H1 (cell line): ENCODE measurements at regions not wholly inside any gene's neighbourhood (a gene's known extent, or its start where the extent isn't known, plus 50 kb on each side); places are given as distances from the start of the nearest gene placed in this dataset.

Experiments
- CTCF ChIA-PET: fragments of 300-600 bp; sonication (Branson Sonifier 250); formaldehyde crosslinking; loops from one replicate; lab custom pipeline; 2021; ENCODE audit not compliant: partially characterized antibody; lab: Charles Lee
- POLR2A ChIA-PET: fragments of 300-600 bp; sonication (Branson Sonifier 250); formaldehyde crosslinking; loops from one replicate; lab custom pipeline; 2021; ENCODE audit warnings: inconsistent platforms; ENCODE audit not compliant: partially characterized antibody; lab: Charles Lee
- DNase-seq, 2 experiments: peaks; one replicate each; pipeline versions ENCODE4 v3.0.0 to v3.0.0-alpha.2; 2010 to 2022; ENCODE audit warnings: low spot score in 2 of 2, low read depth in 1 of 2, mixed read lengths in 1 of 2
- FAIRE-seq: peaks from 2 replicates; lab custom pipeline; 2011; peaks lifted over from hg19 to GRCh38; lab: Jason Lieb, UNC
- H2AFZ ChIP-seq: 2 replicates; pipeline ENCODE4 v1.8.1; 2012; ENCODE audit warnings: low read length, inconsistent platforms
- H2AK5ac ChIP-seq: 2 replicates; pipeline ENCODE4 v1.6.1; 2013; ENCODE audit warnings: low read depth, low read length
- H2BK120ac ChIP-seq: replicated peaks from 2 replicates; pipeline ENCODE3; 2013; ENCODE audit warnings: low read depth, low read length, inconsistent platforms
- H2BK12ac ChIP-seq: 2 replicates; pipeline ENCODE4 v1.6.1; 2013; ENCODE audit warnings: low read depth, low read length
- H2BK15ac ChIP-seq: 2 replicates; pipeline ENCODE4 v1.6.1; 2013; ENCODE audit warnings: low read length
- H2BK20ac ChIP-seq: 2 replicates; pipeline ENCODE4 v1.6.1; 2013; ENCODE audit warnings: low read length
- H2BK5ac ChIP-seq: 2 replicates; pipeline ENCODE4 v1.6.1; 2013; ENCODE audit warnings: low read depth, low read length
- H3K14ac ChIP-seq: 2 replicates; pipeline ENCODE4 v1.6.1; 2013; ENCODE audit warnings: inconsistent platforms; ENCODE audit not compliant: insufficient read length
- H3K18ac ChIP-seq: 2 replicates; pipeline ENCODE4 v1.6.1; 2013; ENCODE audit warnings: low read length; ENCODE audit errors: extremely low read depth
- H3K23ac ChIP-seq: 2 replicates; pipeline ENCODE4 v1.6.1; 2013; ENCODE audit warnings: inconsistent platforms; ENCODE audit not compliant: insufficient read length
- H3K23me2 ChIP-seq: 2 replicates; pipeline ENCODE4 v1.6.1; 2013; ENCODE audit warnings: low read depth, low read length
- H3K27ac ChIP-seq: 2 replicates; pipeline ENCODE4 v1.6.1; 2011; ENCODE audit warnings: low read depth, low read length, inconsistent platforms
- H3K27me3 ChIP-seq, 4 experiments: replicated peaks in 1 of 4; 1 replicate in 1 of 4; 2 replicates in 3 of 4; pipeline versions ENCODE4 v1.6.1 to v1.8.1; 2011 to 2013; ENCODE audit warnings: low read length in 3 of 4, mild to moderate bottlenecking in 3 of 4, inconsistent platforms in 2 of 4, mixed read lengths in 2 of 4, moderate library complexity in 1 of 4; ENCODE audit not compliant: control insufficient read depth in 3 of 4, insufficient read depth in 3 of 4; ENCODE audit errors: extremely low read depth in 1 of 4
- H3K36me3 ChIP-seq, 4 experiments: 2 replicates each; pipeline versions ENCODE4 v1.6.1 to v1.8.1; 2011 to 2013; ENCODE audit warnings: mild to moderate bottlenecking in 4 of 4, low read length in 3 of 4, moderate library complexity in 2 of 4, control low read depth in 1 of 4, inconsistent platforms in 1 of 4; ENCODE audit not compliant: insufficient read depth in 4 of 4, control insufficient read depth in 2 of 4
- H3K4ac ChIP-seq: replicated peaks from 2 replicates; pipeline ENCODE3; 2013; ENCODE audit warnings: low read length, low read depth, mixed read lengths, inconsistent platforms; ENCODE audit not compliant: insufficient read length
- H3K4me1 ChIP-seq, 4 experiments: replicated peaks in 1 of 4; 1 replicate in 1 of 4; 2 replicates in 3 of 4; pipeline versions ENCODE4 v1.6.1 to v1.8.1; 2011 to 2013; ENCODE audit warnings: low read length in 3 of 4, inconsistent platforms in 2 of 4, mixed read lengths in 1 of 4; ENCODE audit not compliant: insufficient read depth in 4 of 4, control insufficient read depth in 3 of 4
- H3K4me2 ChIP-seq, 2 experiments: 2 replicates each; pipeline versions ENCODE4 v1.6.1 to v1.8.1; 2011 to 2013; ENCODE audit warnings: low read depth in 2 of 2, low read length in 2 of 2, control low read depth in 1 of 2, inconsistent platforms in 1 of 2, mild to moderate bottlenecking in 1 of 2; ENCODE audit not compliant: insufficient read depth in 1 of 2
- H3K4me3 ChIP-seq, 4 experiments: fragments of 200-600, 300-600 bp in 1 of 4; sonication (generic), shearing (Covaris generic), sonication (Bioruptor Twin) in 1 of 4; 2 replicates each; pipeline versions ENCODE4 v1.5.1 to v1.8.1; 2011 to 2016; ENCODE audit warnings: low read length in 4 of 4, low read depth in 3 of 4, control low read depth in 2 of 4, inconsistent platforms in 2 of 4, mild to moderate bottlenecking in 2 of 4, mixed read lengths in 1 of 4, moderate library complexity in 1 of 4; ENCODE audit not compliant: insufficient read depth in 2 of 4; ENCODE audit errors: extremely low read depth in 1 of 4
- H3K56ac ChIP-seq: replicated peaks from 2 replicates; pipeline ENCODE3; 2013; ENCODE audit warnings: low read depth, mild to moderate bottlenecking, mixed read lengths, low read length, inconsistent platforms; ENCODE audit not compliant: insufficient read length
- H3K79me1 ChIP-seq: 2 replicates; pipeline ENCODE4 v1.6.1; 2013; ENCODE audit warnings: low read depth, low read length, control low read depth
- H3K79me2 ChIP-seq, 2 experiments: 2 replicates each; pipeline versions ENCODE4 v1.6.1 to v1.8.1; 2012 to 2013; ENCODE audit warnings: low read length in 2 of 2, mild to moderate bottlenecking in 2 of 2, inconsistent platforms in 1 of 2; ENCODE audit not compliant: insufficient read depth in 2 of 2, control insufficient read depth in 1 of 2
- H3K9ac ChIP-seq, 4 experiments: replicated peaks in 1 of 4; 1 replicate in 1 of 4; 2 replicates in 3 of 4; pipeline versions ENCODE4 v1.6.1 to v1.8.1; 2011 to 2013; ENCODE audit warnings: low read depth in 3 of 4, low read length in 3 of 4, control low read depth in 2 of 4, mild to moderate bottlenecking in 2 of 4, moderate library complexity in 2 of 4, inconsistent platforms in 1 of 4; ENCODE audit errors: extremely low read depth in 1 of 4
- H3K9me3 ChIP-seq, 2 experiments: 2 replicates each; pipeline versions ENCODE4 v1.6.1 to v1.8.1; 2012 to 2013; ENCODE audit warnings: mild to moderate bottlenecking in 2 of 2, moderate library complexity in 2 of 2, control low read depth in 1 of 2, inconsistent platforms in 1 of 2, low read depth in 1 of 2, low read length in 1 of 2, mixed read lengths in 1 of 2; ENCODE audit not compliant: insufficient read depth in 2 of 2
- H4K20me1 ChIP-seq, 2 experiments: replicated peaks in 1 of 2; 2 replicates each; pipeline versions ENCODE3 to v1.8.1; 2011 to 2013; ENCODE audit warnings: inconsistent platforms in 2 of 2, low read length in 2 of 2, mild to moderate bottlenecking in 1 of 2; ENCODE audit not compliant: insufficient read depth in 2 of 2, control insufficient read depth in 1 of 2
- H4K5ac ChIP-seq: 2 replicates; pipeline ENCODE4 v1.6.1; 2013; ENCODE audit warnings: low read length, low read depth, mixed read lengths, inconsistent platforms; ENCODE audit not compliant: insufficient read length
- H4K8ac ChIP-seq: 2 replicates; pipeline ENCODE4 v1.8.0; 2013; ENCODE audit warnings: mild to moderate bottlenecking, moderate library complexity, low read length, inconsistent platforms; ENCODE audit not compliant: insufficient read depth; ENCODE audit errors: extremely low read depth
- H4K91ac ChIP-seq: replicated peaks from 2 replicates; pipeline ENCODE3; 2013; ENCODE audit warnings: low read length, mixed read lengths, inconsistent platforms; ENCODE audit not compliant: insufficient read length
- CTBP2 ChIP-seq: IDR thresholded peaks from 2 replicates; pipeline ENCODE4 v1.7.0; 2011; ENCODE audit warnings: borderline replicate concordance, mild to moderate bottlenecking, moderate library complexity, mixed read lengths, low read length; ENCODE audit not compliant: insufficient read depth, insufficient read length
- TEAD4 ChIP-seq: IDR thresholded peaks from 2 replicates; pipeline ENCODE4 v1.6.1; 2012; ENCODE audit warnings: low read depth, low read length, inconsistent platforms, mixed read lengths
- WGBS, 2 experiments: shearing (Covaris generic) in 1 of 2; methylation state at CpG; one replicate each; pipeline versions ENCODE4 v1.1.6 to v1.1.7; 2013 to 2015; ENCODE audit warnings: low lambda C conversion rate in 2 of 2, mixed read lengths in 2 of 2, inconsistent platforms in 1 of 2, low coverage in 1 of 2, missing lambda C conversion rate in 1 of 2; ENCODE audit not compliant: insufficient replicate concordance in 2 of 2, insufficient coverage in 1 of 2, insufficient read length in 1 of 2; ENCODE audit errors: extremely low coverage in 1 of 2, missing lambda C conversion rate in 1 of 2; 5-methylcytosine and 5-hydroxymethylcytosine counted together

DNA sequence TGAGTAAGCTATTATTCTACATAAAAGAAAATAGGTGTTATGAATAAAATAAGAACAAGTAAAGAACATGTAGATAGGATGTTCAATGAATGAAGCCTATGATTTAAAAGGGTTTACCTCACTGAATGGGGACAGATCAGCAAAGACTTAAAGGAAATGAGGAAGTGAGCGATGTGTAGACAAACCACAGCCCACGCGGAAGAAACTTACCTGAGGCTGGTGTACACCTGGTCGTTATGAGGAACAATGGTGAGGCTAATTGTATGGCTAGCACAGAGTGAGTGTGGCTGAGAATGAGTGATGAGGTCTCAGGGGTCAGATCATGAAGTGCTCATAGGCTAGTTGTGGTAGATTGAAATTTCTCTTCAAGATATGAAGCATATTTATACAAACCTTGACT lies 221.7 kb downstream of the ALG10B start:
- FAIRE-seq: no peak

More for the DNA sequence above, 221.7 kb downstream of the ALG10B start:
- H2BK12ac ChIP-seq: no peak overlapping the region
- H2AFZ ChIP-seq: no peak overlapping the region
- H3K9me3 ChIP-seq: no peaks in the 10 kb centered on the region
- H2BK120ac ChIP-seq: no peak overlapping the region
- ChIA-PET POLR2A (no interaction called here), CTCF (interaction anchor here (0.8 kb wide), 1 partner anchor 64 kb away, joined by 3 read pairs; no protein-coding TSS in a partner anchor)
- H3K23me2 ChIP-seq: no peaks in the 10 kb centered on the region; the same call in 1 of the 2 replicates
- H3K56ac ChIP-seq: no peak overlapping the region
- H2BK5ac ChIP-seq: no peak overlapping the region
- TF ChIP-seq CTBP2: no peak
- no peak for TF ChIP-seq TEAD4
- 66% methylated on average over 4 of the region's 4 CpGs; no CpG with 5 or more reads in 1 of the 2 experiments for WGBS, 2 experiments
- no peak overlapping the region for H3K4ac ChIP-seq
- no peaks in the 10 kb centered on the region for H3K27me3 ChIP-seq
- no peak overlapping the region for H3K14ac ChIP-seq
- no peaks in the 10 kb centered on the region for H3K79me1 ChIP-seq
- no peak overlapping the region; the same call in 1 of the 2 replicates for H3K18ac ChIP-seq
- no peaks in the 10 kb centered on the region for H3K79me2 ChIP-seq
- DNase-seq: no peak
- no peak overlapping the region for H4K91ac ChIP-seq
- peaks cover 3 to 6% (median 5%) of the 10 kb centered on the region in 4 experiments; a peak in 5 of 7 replicates for H3K4me1 ChIP-seq
- H4K5ac ChIP-seq: no peak overlapping the region
- no peak overlapping the region for H4K8ac ChIP-seq
- H3K4me3 ChIP-seq: no peak overlapping the region
- no peaks in the 10 kb centered on the region for H3K36me3 ChIP-seq
- H3K23ac ChIP-seq: no peak overlapping the region
- 0 out of 2 replicates have a peak overlapping the region, but pooled peaks have one; percentile 53 for H2AK5ac ChIP-seq
- no peak overlapping the region for H2BK15ac ChIP-seq
- H3K4me2 ChIP-seq: no peak overlapping the region
- H3K27ac ChIP-seq: no peak overlapping the region
- no peak overlapping the region for H2BK20ac ChIP-seq
- no peaks in the 10 kb centered on the region for H4K20me1 ChIP-seq
- no peak overlapping the region for H3K9ac ChIP-seq
